NCI-H1417 treated with DMSO at 0.1 percent for 48 hours (cell line): ENCODE measurements at regions not wholly inside any gene's neighbourhood (a gene's known extent, or its start where the extent isn't known, plus 50 kb on each side); places are given as distances from the start of the nearest gene placed in this dataset.
"Not testable (repeated sequence)": the region's sequence is repeated elsewhere in the genome, so short reads cannot be mapped to it uniquely, and the experiment has no call there.

ENCODE experiments used
- DNase-seq: peaks from one replicate; lab custom pipeline; 2025; lab: John Stamatoyannopoulos, UW

DNA sequence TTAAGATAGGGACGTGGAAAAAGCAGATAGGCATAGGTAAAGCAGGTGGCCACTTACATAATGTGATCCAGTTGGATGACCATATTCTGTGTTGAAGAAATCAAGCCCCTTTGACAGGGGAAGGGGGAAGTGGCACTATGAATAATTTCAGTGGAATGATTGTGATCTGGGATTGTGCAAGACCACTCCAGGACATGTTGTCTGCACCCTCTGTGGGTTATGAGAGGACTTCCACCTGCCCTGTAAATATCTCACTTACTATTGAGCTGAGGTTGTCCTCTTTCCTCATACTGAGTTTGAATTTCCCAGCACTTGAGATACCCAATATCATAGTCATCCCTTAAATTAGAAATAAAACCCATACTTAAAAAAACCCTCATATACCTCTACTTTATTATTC is 220.7 kb downstream of the IRS1 start:
- DNase-seq, result no peak

DNA sequence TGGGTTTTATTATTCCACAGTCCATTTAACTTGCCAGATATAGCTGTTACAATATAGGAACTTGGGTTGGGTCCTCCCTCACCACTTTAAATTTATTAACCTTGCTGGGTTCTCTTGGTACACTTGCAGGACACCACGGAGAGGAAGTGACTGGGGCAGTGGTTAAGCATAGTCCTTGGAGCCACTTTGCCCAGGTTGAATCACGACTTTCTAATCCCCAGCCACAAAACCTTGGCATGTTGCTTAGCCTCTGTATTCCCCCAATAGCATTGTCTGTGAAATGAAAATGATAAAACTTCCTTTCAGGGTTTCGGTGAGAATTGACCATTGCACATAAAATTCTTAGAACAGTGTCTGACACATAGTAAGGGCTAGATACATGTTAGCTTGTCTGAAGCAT is 221.2 kb downstream of the IRS1 start:
- no peak for DNase-seq

DNA sequence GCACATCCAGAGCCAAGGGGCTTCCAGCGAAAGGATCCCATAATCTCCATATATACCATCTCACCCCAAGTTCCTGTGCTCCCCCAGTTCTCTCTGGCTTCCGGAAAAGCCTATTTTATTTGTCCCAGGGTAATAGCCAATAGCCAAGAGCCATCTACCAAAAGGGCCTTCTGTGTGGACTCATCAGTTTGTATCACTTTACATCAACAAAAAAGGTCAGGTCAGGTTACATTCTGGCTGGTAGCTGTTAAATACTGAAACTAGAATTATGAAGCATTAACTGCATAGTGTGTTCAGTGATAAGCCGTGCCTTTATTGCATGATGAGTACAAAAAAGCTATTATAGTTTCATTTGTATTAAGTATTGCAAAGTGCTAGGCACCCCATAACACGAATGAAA is 223.7 kb downstream of the IRS1 start:
- DNase-seq, result no peak

DNA sequence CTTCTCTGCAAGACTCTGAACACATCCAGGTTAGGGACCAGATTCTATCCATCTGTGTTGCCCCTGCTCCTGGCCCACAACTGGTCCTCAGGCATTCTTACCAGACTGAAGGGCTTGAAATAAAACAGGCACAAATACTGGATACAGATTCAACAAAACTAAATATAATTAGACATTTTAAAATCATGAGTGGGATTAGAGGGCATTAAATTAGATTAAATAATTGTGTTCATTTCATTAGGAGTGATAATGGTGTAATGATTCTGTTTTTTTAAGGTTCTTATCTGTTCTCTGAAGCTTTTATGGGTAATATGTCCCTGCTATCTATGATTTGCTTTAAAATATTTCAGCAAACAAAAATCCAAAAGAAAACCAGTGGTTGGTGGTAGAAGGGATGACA is 226.5 kb downstream of the IRS1 start:
- DNase-seq, result no peak

DNA sequence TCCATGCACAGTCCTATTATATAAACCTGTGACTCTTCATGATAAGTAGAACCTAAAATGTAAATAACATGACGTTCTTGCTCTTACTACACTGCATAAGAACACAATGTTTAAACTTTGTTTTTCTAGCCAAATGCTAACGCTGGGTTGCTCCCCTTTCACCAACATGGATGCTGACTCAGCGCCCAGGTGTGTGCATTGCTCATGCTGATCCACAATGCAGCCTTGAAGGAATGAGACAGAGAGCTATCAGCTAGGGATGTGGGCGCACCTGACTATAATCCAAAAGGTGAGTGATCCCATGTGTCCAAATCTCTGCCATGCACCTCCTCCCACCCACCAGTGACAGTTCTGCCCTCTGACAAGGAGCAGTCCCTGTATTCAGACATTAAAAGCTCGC is 235.0 kb downstream of the IRS1 start:
- no peak for DNase-seq

DNA sequence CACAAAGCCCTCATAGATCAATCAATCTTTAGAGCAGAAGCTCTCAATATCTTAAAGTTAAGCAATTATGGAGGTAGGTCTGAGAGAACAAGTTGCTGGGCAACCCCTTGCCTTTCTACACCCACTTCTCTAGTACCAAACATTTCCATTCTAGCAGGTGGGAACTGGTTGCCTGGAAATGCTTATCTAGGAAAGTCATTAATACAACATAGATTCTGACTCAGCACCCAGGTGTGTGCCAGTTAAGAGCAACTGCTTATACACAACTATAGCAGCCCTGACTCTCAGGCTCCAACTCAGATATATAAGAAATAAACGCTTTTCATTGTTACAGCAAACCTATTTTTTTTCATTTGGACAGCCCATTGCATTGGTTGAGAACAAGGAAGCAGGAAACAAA is 237.7 kb downstream of the IRS1 start:
- DNase-seq, result no peak

DNA sequence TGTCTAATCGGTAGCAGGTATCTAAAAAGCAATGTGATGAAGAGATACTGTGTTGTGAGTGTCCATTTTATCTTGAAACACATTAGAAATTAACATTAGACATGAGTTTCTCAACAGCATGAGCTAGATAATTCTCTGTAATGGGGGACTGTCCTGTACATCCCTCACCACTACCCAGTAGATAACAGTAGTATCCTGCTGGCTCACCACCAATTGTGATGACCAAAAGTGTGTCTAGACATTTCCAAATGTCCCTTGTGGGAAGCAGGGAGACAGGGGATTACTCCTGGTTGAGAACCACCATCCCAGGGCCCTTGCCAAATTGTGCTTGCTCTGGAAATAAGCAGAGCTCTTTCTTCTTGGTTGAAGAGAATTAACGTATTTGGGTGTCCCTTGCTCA is 239.3 kb downstream of the IRS1 start:
- no peak for DNase-seq

DNA sequence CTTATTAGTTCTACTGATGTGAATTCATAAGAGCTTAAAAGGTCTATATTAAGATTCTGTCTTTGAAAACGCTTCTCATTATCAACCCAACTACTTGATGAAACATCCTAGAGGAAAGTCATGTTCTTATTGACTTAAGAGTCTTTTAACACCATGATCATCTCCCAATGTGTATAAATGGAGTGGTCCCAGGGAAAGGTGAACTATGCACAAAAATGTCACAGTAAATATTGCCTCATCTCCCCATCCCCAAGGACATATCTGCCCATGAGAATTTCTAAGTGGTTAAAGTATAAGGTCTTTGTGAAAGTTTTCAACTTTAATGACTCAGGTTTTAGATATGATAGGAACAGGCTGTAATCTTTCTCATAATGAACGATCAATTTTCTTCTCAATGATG is 240.1 kb downstream of the IRS1 start:
- no peak for DNase-seq

DNA sequence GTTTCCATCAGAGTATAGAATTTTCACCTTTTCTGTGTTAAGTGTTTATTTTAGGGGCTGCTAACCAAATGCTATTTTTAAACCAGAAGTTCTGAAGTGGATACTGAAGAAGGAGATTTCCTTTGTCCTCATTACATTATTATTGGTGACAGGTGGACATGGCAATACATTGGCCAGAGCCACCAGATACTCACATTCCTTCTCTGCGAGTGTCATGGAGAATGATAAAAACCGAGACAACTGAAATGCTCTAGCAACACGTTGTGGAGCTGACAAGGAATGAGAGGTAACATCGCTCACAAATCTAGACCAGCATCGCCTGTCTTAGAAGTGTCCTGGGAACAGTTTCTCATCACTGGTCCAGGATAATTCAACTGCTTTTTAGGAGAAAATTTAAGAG is 241.2 kb downstream of the IRS1 start:
- DNase-seq, result no peak

DNA sequence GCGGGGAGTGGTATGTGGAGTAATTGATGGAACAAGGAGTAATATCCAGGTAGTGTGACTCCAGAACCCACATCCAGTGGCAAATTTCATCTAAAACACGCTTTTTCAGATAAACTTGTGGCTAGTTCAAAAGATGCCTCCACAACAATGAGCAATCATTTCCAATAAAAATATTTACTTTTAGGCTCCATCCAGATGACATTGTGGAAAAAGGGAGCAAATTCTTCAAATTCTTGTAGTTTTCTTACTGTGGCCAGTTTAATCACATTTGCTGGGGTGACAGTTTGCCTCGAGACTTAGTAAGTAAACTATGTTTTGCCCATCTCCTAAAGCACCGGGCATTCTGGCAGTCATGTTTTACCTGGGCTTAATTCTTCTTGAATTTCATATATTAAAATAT is 243.6 kb downstream of the IRS1 start:
- DNase-seq, result no peak

DNA sequence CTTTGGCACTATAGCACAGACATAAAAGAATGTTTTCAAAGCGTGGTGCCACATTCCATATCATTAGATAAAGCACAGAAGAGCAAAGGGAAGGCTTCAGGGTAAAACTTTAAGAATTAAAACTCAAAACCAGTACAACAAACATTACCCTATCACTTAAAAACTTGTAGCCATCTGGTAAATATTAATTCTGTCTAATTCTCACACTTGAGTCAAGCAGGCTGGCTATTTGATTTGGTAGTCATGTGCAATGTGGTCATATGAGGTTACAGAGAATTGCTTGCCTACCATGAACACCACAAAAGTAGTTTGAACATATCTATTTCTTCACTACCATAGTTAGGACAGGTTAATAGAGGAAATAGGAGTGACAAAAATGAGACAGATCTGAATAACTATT is 244.9 kb downstream of the IRS1 start:
- DNase-seq, result no peak

DNA sequence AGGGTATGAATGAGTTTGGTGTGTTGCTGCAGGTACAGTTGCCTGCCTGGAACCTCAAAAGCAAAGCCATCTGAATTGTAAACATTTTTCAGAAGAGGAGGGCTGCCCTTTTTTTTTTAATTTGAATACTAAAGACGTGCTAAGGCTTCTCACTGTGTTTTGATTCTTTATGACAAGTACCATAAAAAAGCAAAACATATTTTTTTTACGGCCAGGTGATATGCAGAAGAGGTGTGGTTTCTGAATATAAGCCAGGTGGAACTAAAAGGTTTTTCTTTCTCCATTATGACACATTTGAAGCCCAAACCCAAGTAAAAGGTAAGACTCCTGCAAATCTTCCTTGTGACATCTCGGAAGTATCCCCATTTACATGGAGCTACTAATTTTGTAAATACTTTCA is 246.3 kb downstream of the IRS1 start:
- DNase-seq, result no peak

DNA sequence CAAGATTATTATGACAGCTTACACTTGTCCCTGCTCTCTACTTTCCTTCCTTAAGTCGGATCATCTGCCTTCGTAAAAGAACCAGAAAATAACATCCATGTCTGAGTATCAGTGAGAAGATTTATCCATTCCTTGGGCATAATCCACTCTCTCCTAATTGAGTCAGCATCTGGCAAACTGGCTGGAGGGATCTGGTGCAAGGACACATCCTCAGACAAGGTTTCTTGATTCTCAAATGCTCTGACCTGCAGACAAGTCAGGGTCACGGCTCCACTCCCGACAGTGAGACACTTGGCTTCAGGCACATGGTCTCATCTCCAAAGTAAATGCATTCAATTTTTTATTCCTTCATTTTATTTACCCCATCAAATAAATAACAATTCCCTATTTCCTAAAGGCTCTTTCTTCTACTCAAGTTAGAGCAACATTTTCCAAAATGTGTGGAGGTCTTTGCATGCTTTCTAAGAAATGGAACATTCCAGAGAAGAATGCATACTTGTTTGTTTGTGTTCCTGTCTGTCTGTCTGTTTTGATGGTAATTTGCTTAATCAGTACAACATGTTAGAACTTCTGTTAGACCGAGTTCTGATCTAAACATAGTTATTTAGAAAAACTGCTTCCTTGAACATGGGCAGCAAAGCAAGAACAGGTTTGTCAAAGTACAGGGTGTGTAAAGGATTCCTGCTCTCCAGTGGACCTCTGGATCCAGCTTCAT is 246.9 kb downstream of the IRS1 start:
- DNase-seq, result no peak

DNA sequence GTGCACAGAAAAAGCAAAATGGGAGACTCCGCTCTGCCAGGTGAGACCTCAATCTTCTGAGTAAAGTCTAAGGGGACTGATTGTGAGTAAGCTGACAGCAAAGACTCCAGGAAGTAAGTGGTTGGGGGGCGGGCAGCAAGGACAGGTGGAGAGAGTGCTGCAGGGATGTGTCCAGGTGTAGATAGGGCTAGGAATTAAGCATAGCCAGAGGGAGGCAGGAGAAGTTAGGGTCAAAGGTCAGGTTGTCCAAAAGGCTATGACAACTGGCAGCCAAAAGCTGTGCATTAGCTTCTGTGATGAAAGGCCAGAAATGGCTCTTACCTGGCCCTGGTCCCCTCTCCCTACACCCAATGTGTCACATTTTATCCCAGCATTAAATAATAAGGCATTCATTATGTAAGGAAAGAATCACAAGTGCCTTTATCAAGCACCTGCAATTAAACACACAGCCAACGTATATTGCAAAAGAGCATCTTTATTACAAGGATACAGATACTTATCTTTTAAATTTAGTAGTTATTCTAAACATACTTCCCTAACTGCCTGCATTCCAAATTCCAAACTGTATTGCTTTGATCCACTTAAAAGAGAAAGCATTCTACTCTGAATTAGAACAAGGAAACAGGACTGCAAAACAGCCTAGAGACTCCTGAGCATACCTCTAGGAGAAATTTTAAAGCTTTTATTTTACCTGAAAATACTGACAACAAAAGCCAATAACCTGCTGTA is 247.9 kb downstream of the IRS1 start:
- DNase-seq, result no peak

DNA sequence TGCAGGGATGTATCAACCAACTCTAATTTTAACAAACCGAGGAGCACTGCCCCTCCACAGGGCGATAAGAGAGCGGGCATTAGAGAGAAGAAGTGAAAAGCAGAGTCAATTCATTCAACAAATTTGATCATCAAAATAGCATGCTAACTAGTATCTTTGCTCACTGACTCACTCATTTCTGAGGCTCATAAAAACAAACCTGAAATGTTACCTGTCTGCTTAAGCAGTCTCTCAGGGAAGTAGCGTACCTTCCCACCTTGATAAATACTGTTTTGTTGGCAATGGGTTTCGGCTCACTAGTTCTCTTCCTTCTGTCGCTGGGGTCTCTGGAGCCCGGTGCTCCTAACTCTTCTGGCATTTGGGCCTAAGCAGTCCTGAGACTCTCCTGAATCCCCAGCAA is 248.8 kb downstream of the IRS1 start:
- no peak for DNase-seq

DNA sequence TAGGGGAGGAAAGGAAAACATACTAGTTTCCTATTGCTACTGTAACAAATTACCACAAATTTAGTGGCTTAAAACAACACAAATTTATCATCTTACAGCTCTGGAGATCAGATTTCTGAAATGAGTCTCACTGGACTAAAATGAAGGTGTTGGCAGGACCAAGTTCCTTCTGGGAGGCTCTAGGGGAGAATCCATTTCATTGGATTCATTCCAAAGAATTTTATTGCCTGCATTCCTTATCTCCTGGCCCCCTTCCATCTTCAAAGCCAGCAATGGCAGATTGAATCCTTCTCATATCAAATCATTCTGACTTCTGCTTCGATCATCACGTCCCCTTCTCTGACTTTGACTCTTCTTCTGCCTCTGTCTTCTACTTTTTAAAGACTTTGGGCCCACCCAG is 250.9 kb downstream of the IRS1 start:
- DNase-seq, result no peak

DNA sequence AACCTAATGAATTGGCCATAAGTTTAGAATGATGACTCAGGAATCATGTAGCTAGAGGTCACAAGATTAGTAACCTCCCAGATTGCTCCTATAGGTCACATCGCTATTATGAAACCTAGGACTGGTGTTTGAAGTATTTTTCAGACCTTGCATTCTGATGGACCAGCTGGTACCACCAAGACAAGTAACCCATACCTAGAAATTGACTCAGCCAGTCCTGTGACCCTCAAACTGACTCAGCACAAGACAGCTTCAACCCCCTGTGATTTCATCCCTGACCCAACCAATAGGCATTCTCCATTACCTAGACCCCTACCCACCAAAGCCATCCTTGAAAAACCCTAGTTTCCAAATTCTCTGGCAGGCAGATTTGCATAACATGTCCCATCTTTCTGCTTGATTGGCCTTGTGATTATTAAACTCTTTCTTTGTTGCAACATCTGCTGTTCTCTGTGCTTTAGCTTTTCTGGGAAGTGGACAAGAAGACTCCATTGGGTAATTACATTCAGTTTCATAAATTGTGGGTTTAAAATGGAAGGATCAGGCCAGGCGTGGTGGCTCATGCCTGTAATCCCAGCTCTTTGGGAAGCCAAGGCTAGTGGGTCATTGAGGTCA is 254.9 kb downstream of the IRS1 start:
- no peak for DNase-seq

DNA sequence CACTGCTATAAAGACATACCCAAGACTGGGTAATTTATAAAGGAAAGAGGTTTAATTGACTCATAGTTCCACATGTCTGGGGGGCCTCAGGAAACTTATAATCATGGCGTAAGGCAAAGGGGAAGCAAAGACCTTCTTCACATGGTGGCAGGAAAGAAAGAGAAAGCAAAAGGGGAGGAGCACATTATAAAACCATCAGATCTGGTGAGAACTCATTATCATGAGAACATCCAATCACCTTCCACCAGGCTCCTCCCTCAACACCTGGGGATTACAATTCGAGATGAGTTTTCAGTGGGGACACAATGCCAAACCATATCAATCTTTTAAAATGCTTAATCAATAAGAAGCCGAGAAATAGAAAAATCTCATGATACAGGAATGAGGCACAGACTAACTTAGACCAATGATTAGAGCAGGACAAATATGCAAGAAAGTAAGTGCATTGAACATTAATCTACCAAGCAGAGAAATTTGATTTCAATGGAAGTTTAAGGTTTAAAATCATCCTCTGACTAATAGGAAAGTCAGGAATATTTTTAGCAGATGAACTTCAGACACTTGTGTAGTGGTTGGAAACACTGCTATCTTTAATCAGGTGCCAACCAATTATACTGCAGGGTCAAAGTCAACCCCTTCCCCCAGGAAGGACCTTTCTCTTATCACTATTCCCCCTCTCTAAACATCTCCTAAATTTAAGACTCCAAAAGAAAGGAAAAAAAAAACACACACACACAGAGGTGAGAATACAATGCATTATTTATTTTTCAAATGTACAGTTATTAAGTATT is 259.2 kb downstream of the IRS1 start:
- DNase-seq, result no peak

DNA sequence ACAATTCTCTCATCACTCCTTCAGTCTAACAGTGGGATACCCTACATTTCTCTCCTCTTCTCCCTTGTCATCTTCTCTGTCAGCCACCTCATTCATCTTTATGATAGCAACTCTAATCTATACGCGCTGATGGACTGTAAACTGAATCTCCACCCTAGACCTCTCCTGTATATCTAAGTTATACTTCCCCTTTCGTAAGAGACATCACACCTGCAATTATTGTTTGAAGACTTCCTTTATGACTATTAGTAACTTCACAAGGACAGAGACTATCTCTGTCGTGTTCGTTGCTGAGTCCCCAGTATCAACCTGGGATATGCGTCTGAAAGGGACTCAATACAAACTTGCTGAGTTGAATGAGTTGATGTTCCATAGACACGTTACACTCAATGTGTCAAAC is 263.2 kb downstream of the IRS1 start:
- no peak for DNase-seq

DNA sequence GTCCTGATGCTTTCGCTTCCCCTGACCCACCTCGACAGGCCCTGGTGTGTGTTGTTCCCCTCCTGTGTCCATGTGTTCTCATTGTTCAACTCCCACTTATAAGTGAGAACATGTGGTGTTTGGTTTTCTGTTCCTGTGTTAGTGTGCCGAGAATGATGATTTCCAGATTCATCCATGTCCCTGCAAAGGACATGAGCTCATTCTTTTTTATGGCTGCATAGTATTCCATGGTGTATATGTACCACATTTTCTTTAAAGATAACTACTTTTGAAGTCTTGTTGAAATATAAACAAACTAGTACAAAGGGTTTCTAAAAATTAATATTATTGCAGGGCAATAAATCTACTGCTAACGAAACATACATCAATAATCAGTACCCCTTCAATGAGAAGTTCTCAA is 266.6 kb downstream of the IRS1 start:
- DNase-seq, result not testable (repeated sequence)

DNA sequence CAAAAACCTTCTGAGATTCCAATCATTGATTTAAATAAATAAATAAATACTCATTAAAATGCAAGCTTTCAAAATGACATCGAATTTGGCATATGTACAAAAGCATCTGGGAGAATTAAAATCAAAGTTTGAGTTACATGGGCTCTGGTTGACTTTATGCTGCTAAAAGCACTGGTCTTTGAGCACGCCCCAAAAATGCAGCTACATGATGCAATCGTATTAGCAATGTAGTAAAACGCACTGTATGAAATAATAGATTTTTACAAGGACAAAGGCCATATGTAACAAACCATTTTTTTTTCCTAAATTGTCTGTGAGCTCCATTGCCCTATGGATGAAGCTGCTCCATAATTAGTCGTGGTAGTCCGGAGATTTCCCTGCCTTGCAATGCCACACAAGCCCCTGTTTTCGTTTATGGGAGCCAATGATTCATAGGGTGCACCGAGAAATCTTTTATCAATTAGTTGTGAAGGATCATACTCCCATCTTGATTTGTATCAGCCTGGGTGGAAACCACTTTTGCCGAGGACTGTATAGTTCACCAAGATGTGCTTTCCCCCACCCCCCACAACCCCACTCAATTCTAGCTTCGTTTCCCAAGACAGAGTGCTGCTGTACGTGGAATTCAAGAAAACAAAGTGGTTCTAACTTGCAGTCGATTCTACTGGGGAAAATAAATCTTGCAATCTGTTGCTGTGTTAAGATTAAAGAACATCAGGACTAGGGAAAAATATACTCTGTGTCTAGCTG is 268.4 kb downstream of the IRS1 start:
- DNase-seq, result no peak

DNA sequence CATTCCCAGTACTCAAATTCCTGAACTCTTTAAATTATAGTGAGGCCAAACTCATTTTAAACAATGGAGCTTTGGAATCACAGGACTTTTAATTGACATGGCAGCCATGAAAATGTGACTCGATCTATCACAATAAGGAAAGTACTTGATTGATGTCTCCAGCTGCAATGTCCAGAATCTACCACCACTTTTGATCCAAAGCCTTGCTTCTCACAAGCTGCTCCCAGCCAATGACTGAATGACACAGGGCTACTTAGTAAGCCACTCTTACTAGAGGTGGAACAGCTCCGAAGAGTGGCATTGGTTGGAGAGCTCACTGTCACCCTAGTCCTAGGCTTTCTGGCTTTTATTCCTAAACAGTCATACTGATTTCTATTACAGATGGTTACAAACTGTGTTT is 270.1 kb downstream of the IRS1 start:
- DNase-seq, result no peak
